Esophagus muscularis mucosa (tissue), 4 donors: ENCODE measurements at regions not wholly inside any gene's neighbourhood (a gene's known extent, or its start where the extent isn't known, plus 50 kb on each side); places are given as distances from the start of the nearest gene placed in this dataset.

Experiments used
- CTCF ChIP-seq, 3 experiments: fragments of 200-600 bp in 2 of 3; fragments of 450-650 bp in 1 of 3; sonication (generic) in 2 of 3; IDR thresholded peaks; one replicate each; pipeline ENCODE4 v1.5.1; 2017 to 2019; ENCODE audit warnings: antibody characterized with exemption in 3 of 3, mild to moderate bottlenecking in 2 of 3, moderate library complexity in 1 of 3
- EP300 ChIP-seq: sonication (generic); formaldehyde crosslinking; IDR thresholded peaks from one replicate; pipeline ENCODE4 v1.6.1; 2017; ENCODE audit warnings: antibody characterized with exemption
- POLR2AphosphoS5 ChIP-seq, 2 donors: sonication (generic); formaldehyde crosslinking; IDR thresholded peaks; one replicate each; pipeline ENCODE4 v1.6.1; 2017; ENCODE audit warnings: antibody characterized with exemption in 2 of 2

- TF ChIP-seq CTCF (IDR thresholded peaks at IDR 0.05) (no peak), EP300 (no peak), POLR2AphosphoS5 (IDR thresholded peaks at IDR 0.05) (no peak)
These were observed 80.4 kb downstream of the LBH start for GRCh38 chr2:30311711-30312110.
